ENCODE measurements at regions not wholly inside any gene's neighbourhood (a gene's known extent, or its start where the extent isn't known, plus 50 kb on each side); places are given as distances from the start of the nearest gene placed in this dataset.

- Histone ChIP-seq H3K36me3 (ENCODE audit: control insufficient read depth in 2 of 3, insufficient read depth in 3 of 3, low read length in 3 of 3) (no peaks in the 10 kb centered on the region), H3K9me3 (ENCODE audit: control insufficient read depth in 2 of 3, insufficient read depth in 1 of 3, low read length in 3 of 3) (no peaks in the 10 kb centered on the region), H3K27me3 (ENCODE audit: control insufficient read depth, insufficient read depth, low read length) (no peaks in the 10 kb centered on the region), H3K9ac (ENCODE audit: low read length in 3 of 3) (no peak overlapping the region), H3K4me1 (ENCODE audit: control insufficient read depth in 2 of 3, insufficient read depth in 2 of 3, low read depth in 1 of 3, low read length in 3 of 3) (no peaks in the 10 kb centered on the region), H3K27ac (ENCODE audit: low read depth in 2 of 2, low read length in 2 of 2) (no peak overlapping the region), H3K4me3 (ENCODE audit: low read length in 3 of 3) (no peak overlapping the region)
- FAIRE-seq = no peak
- no peak for DNase-seq
- TF ChIP-seq CTCF (IDR thresholded peaks at IDR 0.05; ENCODE audit: borderline replicate concordance, extremely low read depth, insufficient read depth) = no peak
- intact Hi-C loops (cut with DNase I) = no loop called here
Measured at GRCh38 chr3:45332901-45333407, 55.4 kb upstream of the LARS2 start.

GRCh38 chr3:45333549-45333948 lies 54.8 kb upstream of the LARS2 start:
- Histone ChIP-seq H3K27me3 (ENCODE audit: control insufficient read depth, insufficient read depth, low read length) (no peaks in the 10 kb centered on the region), H3K9ac (ENCODE audit: low read length in 3 of 3) (no peak overlapping the region), H3K27ac (ENCODE audit: low read depth in 2 of 2, low read length in 2 of 2) (no peak overlapping the region), H3K36me3 (ENCODE audit: control insufficient read depth in 2 of 3, insufficient read depth in 3 of 3, low read length in 3 of 3) (no peaks in the 10 kb centered on the region), H3K9me3 (ENCODE audit: control insufficient read depth in 2 of 3, insufficient read depth in 1 of 3, low read length in 3 of 3) (no peaks in the 10 kb centered on the region), H3K4me3 (ENCODE audit: low read length in 3 of 3) (no peak overlapping the region), H3K4me1 (ENCODE audit: control insufficient read depth in 2 of 3, insufficient read depth in 2 of 3, low read depth in 1 of 3, low read length in 3 of 3) (no peaks in the 10 kb centered on the region)
- DNase-seq = no peak
- no peak for FAIRE-seq
- intact Hi-C loops (cut with DNase I) = no loop called here
- no peak for TF ChIP-seq CTCF (IDR thresholded peaks at IDR 0.05; ENCODE audit: borderline replicate concordance, extremely low read depth, insufficient read depth)

- Histone ChIP-seq H3K4me1 (ENCODE audit: control insufficient read depth in 2 of 3, insufficient read depth in 2 of 3, low read depth in 1 of 3, low read length in 3 of 3) (no peaks in the 10 kb centered on the region), H3K9ac (ENCODE audit: low read length in 3 of 3) (no peak overlapping the region), H3K27ac (ENCODE audit: low read depth in 2 of 2, low read length in 2 of 2) (no peak overlapping the region), H3K27me3 (ENCODE audit: control insufficient read depth, insufficient read depth, low read length) (no peaks in the 10 kb centered on the region), H3K4me3 (ENCODE audit: low read length in 3 of 3) (no peak overlapping the region), H3K36me3 (ENCODE audit: control insufficient read depth in 2 of 3, insufficient read depth in 3 of 3, low read length in 3 of 3) (no peaks in the 10 kb centered on the region), H3K9me3 (ENCODE audit: control insufficient read depth in 2 of 3, insufficient read depth in 1 of 3, low read length in 3 of 3) (no peaks in the 10 kb centered on the region)
- FAIRE-seq (no peak), DNase-seq (peak in 2 of 5 donors; percentile 10 to 48)
- intact Hi-C loops (cut with DNase I) = no loop called here
- no peak for TF ChIP-seq CTCF (IDR thresholded peaks at IDR 0.05; ENCODE audit: borderline replicate concordance, extremely low read depth, insufficient read depth)
Measured at GRCh38 chr3:45337839-45338470, 50.4 kb upstream of the LARS2 start.
